Neutrophil (primary cell): ENCODE measurements at regions not wholly inside any gene's neighbourhood (a gene's known extent, or its start where the extent isn't known, plus 50 kb on each side); places are given as distances from the start of the nearest gene placed in this dataset.

ENCODE experiments used
- H3K27ac ChIP-seq: fragments of 200-600 bp; sonication (generic); 2 replicates; pipeline ENCODE4 v1.5.1; 2016; ENCODE audit warnings: mild to moderate bottlenecking, moderate library complexity
- H3K27me3 ChIP-seq: fragments of 200-600 bp; sonication (generic); 2 replicates; pipeline ENCODE4 v1.6.0; 2016; ENCODE audit warnings: mild to moderate bottlenecking
- H3K36me3 ChIP-seq: fragments of 200-600 bp; sonication (generic); 2 replicates; pipeline ENCODE4 v1.5.1; 2017
- H3K4me1 ChIP-seq, 2 experiments: fragments of 200-600 bp in 1 of 2; sonication (generic) in 1 of 2; 1 replicate in 1 of 2; 2 replicates in 1 of 2; pipeline versions ENCODE4 v1.5.1 to v1.6.1; 2013 to 2016; ENCODE audit warnings: low read depth in 1 of 2, low read length in 1 of 2, mild to moderate bottlenecking in 1 of 2, moderate library complexity in 1 of 2; ENCODE audit not compliant: control insufficient read depth in 1 of 2, insufficient read depth in 1 of 2
- H3K4me3 ChIP-seq, 2 experiments: fragments of 200-600 bp in 1 of 2; sonication (generic) in 1 of 2; 1 replicate in 1 of 2; 2 replicates in 1 of 2; pipeline ENCODE4 v1.5.1; 2013 to 2016; ENCODE audit warnings: low read depth in 1 of 2, low read length in 1 of 2, mild to moderate bottlenecking in 1 of 2, moderate library complexity in 1 of 2
- H3K9me3 ChIP-seq: fragments of 200-600 bp; sonication (generic); 2 replicates; pipeline ENCODE4 v1.5.1; 2016
- CTCF ChIP-seq: fragments of 200-600 bp; sonication (generic); IDR thresholded peaks from 2 replicates; pipeline ENCODE4 v1.5.1; 2016; ENCODE audit warnings: antibody characterized with exemption

- Histone ChIP-seq H3K36me3 (no peaks in the 10 kb centered on the region), H3K9me3 (peaks cover 4% of the 10 kb centered on the region), H3K4me1 (peaks cover 10 to 18% of the 10 kb centered on the region in 2 experiments), H3K27me3 (no peaks in the 10 kb centered on the region), H3K4me3 (no peak overlapping the region), H3K27ac (no peak overlapping the region)
- no peak for TF ChIP-seq CTCF
Observed at GRCh38 chr3:34139566-34139965, 341.1 kb downstream of the PDCD6IP start.

GRCh38 chr3:34140616-34141015 is 342.2 kb downstream of the PDCD6IP start:
- Histone ChIP-seq H3K27ac (no peak overlapping the region), H3K36me3 (no peaks in the 10 kb centered on the region), H3K27me3 (no peaks in the 10 kb centered on the region), H3K4me1 (peaks cover 10 to 18% of the 10 kb centered on the region in 2 experiments), H3K9me3 (peaks cover 4% of the 10 kb centered on the region), H3K4me3 (no peak overlapping the region)
- TF ChIP-seq CTCF: no peak

GRCh38 chr3:34141841-34142337 is 343.5 kb downstream of the PDCD6IP start:
- Histone ChIP-seq H3K9me3 (peaks cover 4% of the 10 kb centered on the region), H3K27me3 (no peaks in the 10 kb centered on the region), H3K27ac (no peak overlapping the region), H3K4me3 (no peak overlapping the region), H3K4me1 (peaks cover 10 to 18% of the 10 kb centered on the region in 2 experiments), H3K36me3 (no peaks in the 10 kb centered on the region)
- no peak for TF ChIP-seq CTCF

GRCh38 chr3:34145796-34146195 is 347.4 kb downstream of the PDCD6IP start:
- no peak for TF ChIP-seq CTCF
- Histone ChIP-seq H3K4me3 (no peak overlapping the region), H3K27ac (no peak overlapping the region), H3K36me3 (no peaks in the 10 kb centered on the region), H3K4me1 (peaks cover 7 to 11% of the 10 kb centered on the region in 2 experiments), H3K9me3 (no peaks in the 10 kb centered on the region), H3K27me3 (no peaks in the 10 kb centered on the region)

- Histone ChIP-seq H3K27ac (no peak overlapping the region), H3K9me3 (no peaks in the 10 kb centered on the region), H3K4me3 (no peak overlapping the region), H3K4me1 (peaks cover 4 to 7% of the 10 kb centered on the region in 2 experiments), H3K36me3 (no peaks in the 10 kb centered on the region), H3K27me3 (no peaks in the 10 kb centered on the region)
- no peak for TF ChIP-seq CTCF
Observed at GRCh38 chr3:34146596-34146995, 348.2 kb downstream of the PDCD6IP start.

- Histone ChIP-seq H3K27me3 (no peaks in the 10 kb centered on the region), H3K4me1 (no peaks in the 10 kb centered on the region), H3K36me3 (no peaks in the 10 kb centered on the region), H3K4me3 (no peak overlapping the region), H3K9me3 (no peaks in the 10 kb centered on the region), H3K27ac (no peak overlapping the region)
- TF ChIP-seq CTCF: no peak
Observed at GRCh38 chr3:34150992-34151391, 352.6 kb downstream of the PDCD6IP start.
